ENCODE measurements at regions not wholly inside any gene's neighbourhood (a gene's known extent, or its start where the extent isn't known, plus 50 kb on each side); places are given as distances from the start of the nearest gene placed in this dataset.
"Not testable (repeated sequence)": the region's sequence is repeated elsewhere in the genome, so short reads cannot be mapped to it uniquely, and the experiment has no call there.

DNA sequence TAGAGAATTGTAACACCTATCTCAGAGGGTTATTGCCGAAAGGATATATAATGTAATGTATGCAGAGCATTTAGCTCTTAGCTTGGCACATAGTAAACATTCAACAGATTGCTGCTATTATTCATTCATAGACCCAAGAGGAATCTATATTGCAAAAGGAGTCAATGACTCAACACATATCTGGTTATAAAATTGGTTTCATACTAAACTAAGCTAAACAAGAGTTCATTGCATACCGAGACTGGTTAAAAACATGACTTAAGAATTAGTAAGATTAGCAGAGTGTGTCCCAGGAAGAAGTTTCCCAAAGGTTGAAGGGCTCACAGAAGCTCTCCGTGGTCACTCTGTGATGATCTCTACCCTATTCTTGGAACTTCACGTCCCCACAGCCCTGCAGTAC, 339.6 kb upstream of the CCNH start:
- no peak for DNase-seq (ENCODE audit: low read depth in 3 of 3)

GRCh38 chr5:87751824-87752223, 339.1 kb upstream of the CCNH start:
- no peak for DNase-seq (ENCODE audit: low read depth in 3 of 3)

DNA sequence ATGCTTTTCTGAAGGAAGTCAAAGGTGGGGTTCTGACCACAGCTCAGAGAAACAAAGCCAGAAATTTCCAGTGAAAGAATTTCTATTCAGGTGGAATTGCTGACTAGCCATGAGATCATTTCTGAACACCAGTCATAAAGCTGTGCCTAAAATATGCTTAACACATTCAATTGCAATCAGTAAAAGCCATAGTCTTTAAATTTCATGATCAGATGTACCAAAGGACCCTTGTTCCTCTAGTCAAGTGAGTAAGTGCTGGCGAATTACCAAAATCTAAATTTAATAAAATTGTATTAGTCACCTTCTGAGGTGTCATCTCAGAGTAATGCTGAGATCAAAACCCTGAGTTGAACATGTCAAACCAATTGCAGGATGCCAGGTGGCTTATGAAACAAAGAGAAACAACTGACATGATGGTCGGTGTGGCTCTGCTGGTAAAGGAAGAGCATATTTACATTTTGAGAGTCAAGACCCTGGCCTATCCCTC, 334.2 kb upstream of the CCNH start:
- no peak for DNase-seq (ENCODE audit: low read depth in 3 of 3)

DNA sequence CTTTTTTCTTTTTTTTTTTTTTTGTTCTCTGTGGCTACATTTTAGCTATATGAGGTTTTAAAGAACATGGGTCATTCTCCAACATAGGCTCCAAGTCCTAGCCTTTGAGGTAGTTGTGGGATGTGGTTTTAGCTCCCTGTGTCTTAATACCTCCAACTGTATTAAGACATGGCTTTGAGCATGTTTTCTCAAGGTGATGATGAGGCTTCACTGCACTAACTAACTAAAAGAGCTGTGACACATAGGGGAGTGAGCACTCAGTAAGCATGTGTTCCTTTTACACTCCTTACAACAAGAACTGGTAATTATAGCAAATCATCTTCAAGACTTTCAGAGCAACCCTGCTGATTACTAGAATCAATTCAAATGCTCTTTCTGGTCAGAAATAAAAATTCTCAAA, 333.6 kb upstream of the CCNH start:
- DNase-seq (ENCODE audit: low read depth in 3 of 3): no peak

DNA sequence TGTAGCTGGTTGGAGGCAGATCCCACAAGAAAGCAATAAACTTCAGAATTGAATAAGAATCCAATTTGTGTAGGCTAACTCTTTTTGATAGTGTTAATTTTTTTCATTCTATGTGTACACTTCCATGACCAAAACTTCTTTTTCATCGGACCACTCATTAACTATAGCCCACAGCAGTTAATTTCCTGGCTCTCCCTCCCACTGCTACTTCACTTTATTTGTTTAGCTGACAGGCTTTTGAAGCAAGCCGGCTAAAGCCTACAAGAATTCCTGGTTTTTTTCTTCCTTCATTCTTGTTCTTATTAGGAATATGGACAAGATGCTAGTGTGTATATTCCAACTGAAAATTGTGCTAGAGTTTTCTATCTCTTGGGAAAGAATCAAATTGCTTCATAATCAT, 329.2 kb upstream of the CCNH start:
- no peak for DNase-seq (ENCODE audit: low read depth in 3 of 3)

DNA sequence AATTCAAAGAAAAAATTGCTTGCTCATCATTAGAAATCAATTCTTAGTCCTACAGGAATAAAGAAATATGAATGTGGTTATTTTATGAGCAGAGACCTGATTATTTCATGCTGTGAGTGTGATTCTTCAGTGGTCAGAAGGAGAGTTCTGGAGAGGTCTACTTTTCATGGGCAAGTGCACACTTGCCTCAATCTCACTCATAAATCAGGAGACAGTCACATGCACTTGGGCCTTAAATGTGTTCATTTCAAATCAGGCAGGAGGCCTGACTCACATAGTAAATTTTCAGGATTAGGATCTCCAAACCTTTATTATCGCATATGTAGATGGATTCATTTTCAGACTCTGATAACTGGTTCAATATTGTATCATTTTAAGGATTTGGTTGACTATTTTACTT, 323.2 kb upstream of the CCNH start:
- no peak for DNase-seq (ENCODE audit: low read depth in 3 of 3)

GRCh38 chr5:87733897-87734296, 321.2 kb upstream of the CCNH start:
- no peak for DNase-seq (ENCODE audit: low read depth in 3 of 3)

GRCh38 chr5:87732875-87733768, 320.4 kb upstream of the CCNH start:
- no peak for DNase-seq (ENCODE audit: low read depth in 3 of 3)

- DNase-seq (ENCODE audit: low read depth in 3 of 3): no peak
These were observed 317.1 kb upstream of the CCNH start for GRCh38 chr5:87729781-87730180.

DNA sequence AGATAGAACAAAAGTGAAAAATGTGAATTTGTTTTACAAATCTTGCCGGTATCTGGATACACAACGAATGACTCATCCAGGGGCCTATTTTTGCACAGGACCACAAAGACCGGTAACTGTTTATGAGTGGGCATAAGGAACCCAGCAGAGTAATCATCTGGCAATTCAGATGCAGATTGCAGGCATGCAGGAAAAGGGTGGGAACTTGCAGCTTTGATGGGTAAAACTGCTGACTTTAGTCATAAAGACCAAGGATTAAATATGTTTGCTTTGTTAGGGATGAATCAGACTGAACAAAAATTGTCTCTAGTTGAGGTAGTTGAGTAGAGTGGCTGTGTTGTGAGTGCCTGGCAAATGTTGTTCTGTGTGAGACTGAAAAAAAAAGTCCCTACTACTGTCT, 309.6 kb upstream of the CCNH start:
- no peak for DNase-seq (ENCODE audit: low read depth in 3 of 3)

DNA sequence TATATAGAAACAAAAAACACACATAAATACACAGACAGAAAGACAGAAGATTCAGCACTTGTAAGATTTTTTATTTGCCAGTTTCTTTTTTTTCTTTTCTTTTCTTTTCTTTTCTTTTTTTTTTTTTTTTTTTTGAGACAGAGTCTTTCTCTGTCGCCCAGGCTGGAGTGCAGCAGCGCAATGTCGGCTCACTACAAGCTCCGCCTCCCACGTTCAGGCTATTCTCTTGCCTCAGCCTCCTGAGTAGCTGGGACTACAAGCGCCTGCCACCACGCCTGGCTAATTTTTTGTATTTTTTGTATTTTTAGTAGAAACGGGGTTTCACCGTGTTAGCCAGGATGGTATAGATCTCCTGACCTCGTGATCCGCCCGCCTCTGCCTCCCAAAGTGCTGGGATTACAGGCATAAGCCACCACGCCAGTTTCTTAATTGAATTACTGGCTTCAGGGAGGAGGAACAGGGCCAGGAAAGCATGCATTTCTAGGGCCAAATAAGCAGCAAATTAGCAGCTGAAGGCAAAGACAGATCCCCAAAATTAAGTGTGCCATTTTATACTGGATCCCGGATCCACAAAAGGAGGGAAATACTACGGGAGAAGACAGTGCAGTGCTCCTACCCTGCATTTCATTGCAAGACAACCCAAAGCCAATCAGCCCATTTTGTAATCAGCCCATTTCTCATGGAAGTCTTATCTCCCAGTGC, 305.6 kb upstream of the CCNH start:
- DNase-seq (ENCODE audit: low read depth in 3 of 3): not testable (repeated sequence)

DNA sequence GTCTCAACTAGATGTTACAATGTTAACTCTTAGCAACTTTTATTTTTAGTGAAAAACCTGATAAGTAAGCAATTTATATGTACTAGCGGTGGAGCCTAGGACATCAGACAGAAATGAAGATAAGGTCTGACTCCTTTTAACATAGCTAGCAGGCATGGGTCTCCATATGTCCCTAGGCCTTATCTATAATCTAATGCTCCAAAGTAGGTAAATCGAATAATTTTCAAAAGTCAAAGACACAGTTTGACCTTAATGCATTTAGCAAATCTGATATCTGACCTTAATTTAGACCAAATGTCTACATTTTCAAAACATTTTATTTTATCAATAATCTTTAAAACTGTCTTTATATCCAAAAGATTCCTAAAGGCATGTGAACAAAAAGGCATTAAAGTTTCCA, 305.0 kb upstream of the CCNH start:
- DNase-seq (ENCODE audit: low read depth in 3 of 3): no peak

- no peak for DNase-seq (ENCODE audit: low read depth in 3 of 3)
These were observed 293.1 kb upstream of the CCNH start for GRCh38 chr5:87705876-87706275.

DNA sequence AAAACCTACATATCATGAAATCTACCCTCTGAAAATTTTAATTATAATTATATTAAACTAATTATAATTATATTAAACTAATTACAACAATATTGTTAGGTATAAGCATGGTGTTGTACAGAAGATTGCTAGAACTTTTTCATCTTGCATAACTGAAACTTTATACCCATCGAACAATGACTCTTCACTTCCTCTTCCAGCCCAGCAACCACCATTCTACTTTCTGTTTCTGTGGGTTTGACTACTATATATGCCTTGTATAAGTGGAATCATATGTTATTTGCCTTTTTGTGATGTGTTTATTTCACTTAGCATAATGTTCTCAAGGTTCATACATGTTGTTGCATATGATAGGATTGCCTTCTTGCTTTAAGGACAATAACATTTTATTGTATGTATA, 274.2 kb upstream of the CCNH start:
- no peak for DNase-seq (ENCODE audit: low read depth in 3 of 3)

DNA sequence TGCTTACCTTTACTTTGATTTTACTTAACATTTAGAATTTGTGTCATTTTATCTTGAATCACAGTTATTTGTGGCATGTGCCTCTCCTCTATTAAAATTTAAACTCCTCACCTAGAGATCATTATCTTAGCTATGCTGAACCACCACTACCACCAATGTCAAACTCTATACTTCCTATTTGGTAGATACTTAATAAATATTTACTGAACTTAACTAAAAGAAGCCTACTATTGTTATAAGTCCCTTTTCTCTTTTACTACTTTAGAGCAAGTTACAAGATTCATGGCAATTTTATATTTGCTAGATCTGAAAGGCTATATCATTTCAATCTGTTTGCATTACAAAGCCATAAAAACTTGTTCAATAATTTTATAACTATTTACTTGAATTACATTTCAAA, 273.3 kb upstream of the CCNH start:
- DNase-seq (ENCODE audit: low read depth in 3 of 3): no peak

- no peak for DNase-seq (ENCODE audit: low read depth in 3 of 3)
These were observed 261.5 kb upstream of the CCNH start for GRCh38 chr5:87674235-87674634.

GRCh38 chr5:87671146-87671545, 258.4 kb upstream of the CCNH start:
- no peak for DNase-seq (ENCODE audit: low read depth in 3 of 3)

DNA sequence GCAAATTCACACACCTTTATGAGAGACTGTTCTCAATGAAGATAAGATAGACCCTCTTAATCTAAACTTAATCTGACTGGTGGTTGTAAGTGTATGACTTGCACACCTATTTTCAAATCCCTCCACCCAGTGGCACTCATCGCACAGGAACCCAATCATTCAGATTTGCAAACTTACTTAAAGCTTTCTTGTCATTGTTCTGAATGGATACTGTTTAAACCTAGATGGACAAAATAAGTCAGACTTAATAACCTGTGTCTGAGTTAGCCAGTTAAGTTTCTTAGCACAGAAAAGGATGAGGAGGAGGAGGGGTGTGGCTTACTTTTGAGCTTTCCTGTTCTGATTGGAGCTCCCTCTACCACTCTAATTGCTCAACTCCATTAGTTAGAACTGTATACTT, 252.4 kb upstream of the CCNH start:
- DNase-seq (ENCODE audit: low read depth in 3 of 3): no peak

GRCh38 chr5:87661784-87662566, 249.2 kb upstream of the CCNH start:
- DNase-seq (ENCODE audit: low read depth in 3 of 3): no peak

DNA sequence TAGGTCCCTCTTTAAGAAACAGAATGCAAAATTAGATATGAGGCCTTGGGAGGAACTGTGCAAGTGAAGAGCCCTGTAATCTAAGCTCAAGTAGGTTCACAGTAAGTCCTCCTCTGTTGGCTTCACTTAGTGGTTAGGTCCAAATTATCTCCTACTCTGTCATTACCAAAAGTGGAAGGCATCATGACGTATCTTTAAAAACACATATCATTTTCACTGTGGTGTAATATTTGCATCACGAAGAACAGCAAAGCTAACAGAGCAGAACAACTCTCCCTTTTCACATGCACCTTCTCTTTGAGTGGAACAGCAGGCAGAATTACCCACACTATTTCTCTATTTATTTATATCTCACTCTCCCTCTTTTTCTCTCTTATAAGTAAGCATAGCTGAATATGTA, 240.5 kb upstream of the CCNH start:
- no peak for DNase-seq (ENCODE audit: low read depth in 3 of 3)

- DNase-seq (ENCODE audit: low read depth in 3 of 3): no peak
These were observed 237.6 kb upstream of the CCNH start for GRCh38 chr5:87650284-87650683.

GRCh38 chr5:87649455-87649854, 236.7 kb upstream of the CCNH start:
- no peak for DNase-seq (ENCODE audit: low read depth in 3 of 3)

Measured in stimulated activated CD4-positive, alpha-beta T cell treated with anti-CD3 and anti-CD28 coated beads, TNF-alpha, amount 100 ng/mL, for 48 hours (primary cell).